ENCODE measurements at regions not wholly inside any gene's neighbourhood (a gene's known extent, or its start where the extent isn't known, plus 50 kb on each side); places are given as distances from the start of the nearest gene placed in this dataset.

DNA sequence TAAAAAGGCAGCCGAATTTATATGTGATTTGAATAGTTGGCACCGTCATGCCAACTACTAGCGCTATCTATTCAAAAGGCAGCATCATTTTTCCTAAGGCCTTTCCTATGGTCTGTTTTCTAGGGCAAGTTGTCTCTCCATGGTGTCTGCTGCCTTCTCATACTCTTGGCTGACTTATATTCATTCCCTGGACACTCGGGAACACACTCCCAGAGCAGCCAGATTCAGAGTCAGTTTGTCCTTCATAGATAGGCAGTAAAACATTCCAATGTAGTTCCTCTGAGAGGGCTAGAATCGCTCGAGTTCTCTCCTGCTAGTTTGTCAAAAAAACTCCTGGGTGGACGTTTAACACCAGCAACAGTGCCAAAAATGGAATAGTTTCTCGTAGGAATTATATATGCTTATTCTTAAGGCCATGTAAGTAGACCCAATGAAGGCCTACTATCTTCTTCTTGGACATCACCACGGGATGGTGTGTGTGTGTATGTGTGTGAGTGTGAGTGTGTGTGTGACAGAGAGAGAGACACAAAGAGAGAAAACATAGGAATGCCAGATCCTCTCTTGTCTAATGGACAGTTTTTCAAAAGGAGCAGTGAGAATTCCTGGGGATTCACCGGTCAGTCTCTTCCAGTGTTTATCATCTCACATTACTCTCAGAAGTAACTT lies 129.3 kb upstream of the CTAGE1 start:
- no peak for ATAC-seq
- H3K9me3 Mint-ChIP-seq: peaks cover 3% of the 10 kb centered on the region
- no peak overlapping the region for H3K4me3 Mint-ChIP-seq
- H3K27ac Mint-ChIP-seq: no peak overlapping the region
- H3K36me3 Mint-ChIP-seq: no peaks in the 10 kb centered on the region
- no peaks in the 10 kb centered on the region for H3K4me1 Mint-ChIP-seq
- no peaks in the 10 kb centered on the region for H3K27me3 Mint-ChIP-seq

DNA sequence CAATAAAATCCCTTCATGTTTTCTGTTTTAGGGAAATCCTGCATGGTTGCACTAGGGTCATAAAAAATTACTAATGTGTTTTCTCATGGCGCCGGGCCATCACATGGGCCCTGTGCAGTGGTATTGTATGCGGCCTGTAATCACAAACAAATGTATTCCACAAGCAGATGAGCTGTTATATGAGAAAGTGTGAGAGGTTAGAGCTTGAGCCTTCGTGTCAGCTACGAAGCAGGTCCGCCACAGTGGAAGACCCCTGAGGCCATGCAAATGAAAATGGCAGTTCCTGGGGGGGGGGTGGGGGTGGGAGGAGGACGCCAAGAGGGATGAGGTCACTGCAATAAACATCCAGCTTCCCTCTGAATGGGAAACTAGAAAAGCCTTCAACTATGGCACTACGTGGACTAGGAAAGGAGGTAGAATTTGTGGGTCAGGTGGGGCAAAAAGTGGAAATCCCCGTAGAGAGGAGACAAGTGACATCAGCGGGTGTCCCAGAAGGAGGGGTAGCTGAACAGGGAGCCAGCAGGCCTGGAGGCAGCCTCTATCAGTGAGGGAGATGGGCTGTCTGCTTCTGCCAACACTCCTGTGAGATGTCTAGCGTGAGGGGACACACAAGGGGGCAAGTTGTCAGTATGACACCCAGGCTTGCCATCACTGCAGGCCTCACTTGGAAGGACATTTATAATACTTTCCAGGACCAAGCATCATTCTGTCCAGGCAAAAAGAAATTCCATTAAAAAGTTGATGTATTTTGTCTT lies 130.3 kb upstream of the CTAGE1 start:
- H3K4me3 Mint-ChIP-seq: no peak overlapping the region

DNA sequence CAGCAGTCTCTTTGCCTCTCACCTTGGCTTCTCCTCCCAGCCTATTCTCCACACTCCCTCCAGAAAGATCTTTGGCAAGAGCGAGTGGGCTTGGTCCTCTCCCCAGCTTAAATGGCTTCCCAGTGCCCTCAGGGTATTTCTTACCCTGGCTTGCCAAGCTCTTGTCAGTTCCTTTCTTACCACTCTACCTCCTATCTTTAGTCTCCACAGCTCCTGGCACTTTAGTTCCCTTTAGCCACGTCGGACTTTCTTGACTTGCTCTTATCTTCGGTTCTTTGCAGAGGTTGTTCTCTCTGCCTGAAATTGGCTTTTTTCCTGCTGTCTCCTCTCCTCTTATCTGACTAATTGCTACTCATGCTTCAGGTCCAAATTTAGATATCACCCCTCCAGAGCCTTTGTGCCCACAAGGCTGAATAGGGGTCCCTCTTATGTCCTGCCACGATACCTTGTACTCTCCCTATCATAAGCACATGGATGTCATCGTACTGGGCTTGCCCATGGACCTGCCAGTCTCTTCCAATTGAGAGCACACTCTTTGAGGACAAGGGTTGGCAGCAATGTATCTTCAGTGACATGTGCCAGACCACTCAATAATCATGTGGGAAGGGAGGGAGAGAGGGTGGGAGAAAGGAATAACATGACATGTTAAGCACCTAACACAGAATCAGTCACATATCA lies 131.7 kb upstream of the CTAGE1 start:
- Mint-ChIP-seq H3K4me1 (no peaks in the 10 kb centered on the region), H3K27ac (no peak overlapping the region), H3K36me3 (no peaks in the 10 kb centered on the region), H3K4me3 (no peak overlapping the region), H3K9me3 (peaks cover 3% of the 10 kb centered on the region), H3K27me3 (no peaks in the 10 kb centered on the region)
- no peak for ATAC-seq

More for the DNA sequence above, 130.3 kb upstream of the CTAGE1 start:
- H3K27ac Mint-ChIP-seq: no peak overlapping the region
- H3K4me1 Mint-ChIP-seq: no peaks in the 10 kb centered on the region
- H3K36me3 Mint-ChIP-seq: no peaks in the 10 kb centered on the region
- peaks cover 3% of the 10 kb centered on the region for H3K9me3 Mint-ChIP-seq
- ATAC-seq: no peak
- no peaks in the 10 kb centered on the region for H3K27me3 Mint-ChIP-seq

DNA sequence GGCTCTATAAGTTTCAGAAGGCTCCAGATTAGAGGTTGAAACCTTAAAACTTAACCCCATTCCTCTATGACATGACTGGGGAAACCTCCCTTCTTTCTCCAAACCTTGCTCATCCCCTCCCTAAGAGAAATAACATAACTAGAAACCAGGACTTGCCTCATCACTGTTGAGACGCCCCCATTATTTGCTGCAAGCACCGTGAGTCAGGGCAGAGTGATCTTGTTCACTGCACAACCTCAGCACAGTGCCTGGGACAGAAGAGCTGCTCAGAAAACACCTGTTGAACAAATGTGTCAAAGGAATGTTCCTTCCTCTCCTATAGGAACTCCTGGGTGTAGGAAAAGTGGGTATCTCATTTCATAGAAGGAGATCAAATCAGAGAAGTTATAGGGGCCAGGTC lies 132.7 kb upstream of the CTAGE1 start:
- no peak overlapping the region for H3K27ac Mint-ChIP-seq
- H3K4me1 Mint-ChIP-seq: no peaks in the 10 kb centered on the region
- no peaks in the 10 kb centered on the region for H3K36me3 Mint-ChIP-seq

DNA sequence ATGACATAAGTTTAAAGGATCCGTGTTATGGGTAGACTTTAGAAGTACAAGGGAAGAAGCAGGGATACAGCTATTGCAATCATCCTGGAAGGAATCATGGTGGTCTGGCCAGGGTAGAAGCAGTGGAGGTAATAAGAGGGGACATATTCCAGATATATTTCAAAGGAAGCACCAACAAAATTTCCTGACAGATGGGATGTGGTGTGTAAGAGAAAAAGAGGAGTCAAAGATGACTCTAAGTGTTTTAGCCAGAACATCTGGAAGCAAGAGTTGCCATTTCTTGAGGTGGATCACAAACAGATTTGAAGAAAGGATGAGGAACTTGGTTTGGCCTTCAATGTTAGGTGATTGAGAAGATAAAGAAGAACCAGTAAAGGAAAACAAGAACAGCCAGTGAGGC lies 133.1 kb upstream of the CTAGE1 start:
- Mint-ChIP-seq H3K9me3 (peaks cover 3% of the 10 kb centered on the region), H3K4me1 (no peaks in the 10 kb centered on the region), H3K27ac (no peak overlapping the region), H3K36me3 (no peaks in the 10 kb centered on the region), H3K27me3 (no peaks in the 10 kb centered on the region), H3K4me3 (no peak overlapping the region)
- no peak for ATAC-seq

More for the DNA sequence above, 132.7 kb upstream of the CTAGE1 start:
- Mint-ChIP-seq H3K4me3 (no peak overlapping the region), H3K9me3 (peaks cover 3% of the 10 kb centered on the region), H3K27me3 (no peaks in the 10 kb centered on the region)
- ATAC-seq: no peak

DNA sequence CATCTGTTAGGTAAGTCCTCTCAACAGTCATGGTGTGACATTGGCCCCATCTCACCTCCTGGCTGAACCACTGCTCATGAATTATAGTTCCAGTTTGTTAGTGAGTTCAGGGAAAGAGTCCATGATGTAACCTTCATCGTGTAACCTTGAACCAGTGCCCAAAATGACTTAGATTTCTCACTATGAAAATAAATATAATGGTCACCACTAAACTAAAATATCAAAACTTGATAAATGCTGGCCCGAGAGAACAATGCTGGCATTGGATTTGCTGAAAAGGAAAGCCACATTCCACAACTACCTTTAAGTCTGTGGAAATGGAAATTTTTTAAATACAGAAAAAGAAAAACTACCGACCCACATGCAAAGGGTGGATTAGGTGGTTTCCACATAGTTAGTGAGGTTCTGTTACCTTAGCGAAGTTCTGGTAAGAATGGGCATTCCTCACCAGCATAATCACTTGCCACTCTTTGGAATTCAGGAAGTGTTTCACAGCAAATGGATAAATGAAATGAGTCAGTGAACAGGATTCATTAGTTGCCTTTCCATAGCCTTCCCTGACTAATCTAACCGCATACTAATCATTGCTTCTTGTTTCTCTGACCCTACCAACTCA lies 133.9 kb upstream of the CTAGE1 start:
- no peaks in the 10 kb centered on the region for H3K4me1 Mint-ChIP-seq
- no peak overlapping the region for H3K4me3 Mint-ChIP-seq
- H3K27ac Mint-ChIP-seq: no peak overlapping the region
- no peaks in the 10 kb centered on the region for H3K36me3 Mint-ChIP-seq
- peaks cover 3% of the 10 kb centered on the region for H3K27me3 Mint-ChIP-seq
- ATAC-seq: no peak
- H3K9me3 Mint-ChIP-seq: peaks cover 3% of the 10 kb centered on the region

DNA sequence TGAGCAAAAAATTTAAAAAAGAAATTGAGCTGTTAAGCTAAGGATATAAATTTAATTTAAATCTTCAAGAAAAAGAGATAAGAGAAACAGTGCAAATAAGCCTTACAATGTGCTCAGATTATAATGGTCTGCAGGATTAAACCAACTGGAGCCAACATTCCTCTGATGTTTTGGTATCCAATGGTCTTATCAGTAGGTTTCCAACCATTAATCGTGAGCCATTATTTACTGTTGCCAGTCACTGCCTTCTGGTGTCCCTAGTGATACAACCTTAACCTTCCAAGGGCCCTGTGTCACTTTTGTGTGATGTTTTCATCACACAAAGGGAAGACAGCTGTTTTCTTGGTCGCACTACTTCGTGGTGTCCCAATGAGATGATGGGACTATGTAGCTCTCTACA lies 134.5 kb upstream of the CTAGE1 start:
- no peak overlapping the region for H3K27ac Mint-ChIP-seq
- H3K4me1 Mint-ChIP-seq: no peaks in the 10 kb centered on the region
- H3K9me3 Mint-ChIP-seq: peaks cover under 1% of the 10 kb centered on the region
- no peak for ATAC-seq
- peaks cover 9% of the 10 kb centered on the region for H3K27me3 Mint-ChIP-seq
- H3K36me3 Mint-ChIP-seq: no peaks in the 10 kb centered on the region
- H3K4me3 Mint-ChIP-seq: no peak overlapping the region

DNA sequence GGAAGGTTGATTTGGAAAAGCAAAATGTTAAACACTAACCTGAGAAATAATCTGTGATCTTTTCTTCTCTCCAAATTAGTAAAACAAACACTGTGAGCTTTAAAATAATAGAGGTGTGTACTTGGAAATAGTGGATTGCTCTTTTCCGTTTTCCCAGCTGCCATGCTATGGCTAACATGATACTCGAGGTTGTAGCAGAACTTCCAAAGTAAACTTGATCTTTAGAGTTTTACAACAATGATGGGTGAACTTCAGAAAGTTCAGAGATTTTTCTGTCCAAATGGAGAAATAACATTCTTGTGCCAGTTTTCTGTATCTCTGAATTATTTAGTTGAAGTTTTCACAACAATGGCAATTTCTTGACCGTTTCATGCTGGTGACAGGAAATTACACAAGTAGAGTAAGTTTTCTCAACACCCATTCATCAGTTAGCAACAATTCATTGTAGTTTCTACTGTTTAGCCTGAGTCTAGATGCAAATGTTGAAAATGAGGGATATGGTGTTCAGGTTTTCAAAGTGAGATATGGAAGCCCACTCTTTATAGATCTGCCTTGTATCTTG lies 135.3 kb upstream of the CTAGE1 start:
- Mint-ChIP-seq H3K9me3 (no peaks in the 10 kb centered on the region), H3K36me3 (no peaks in the 10 kb centered on the region), H3K4me1 (no peaks in the 10 kb centered on the region), H3K27me3 (peaks cover 17% of the 10 kb centered on the region), H3K4me3 (no peak overlapping the region), H3K27ac (no peak overlapping the region)
- ATAC-seq: no peak

DNA sequence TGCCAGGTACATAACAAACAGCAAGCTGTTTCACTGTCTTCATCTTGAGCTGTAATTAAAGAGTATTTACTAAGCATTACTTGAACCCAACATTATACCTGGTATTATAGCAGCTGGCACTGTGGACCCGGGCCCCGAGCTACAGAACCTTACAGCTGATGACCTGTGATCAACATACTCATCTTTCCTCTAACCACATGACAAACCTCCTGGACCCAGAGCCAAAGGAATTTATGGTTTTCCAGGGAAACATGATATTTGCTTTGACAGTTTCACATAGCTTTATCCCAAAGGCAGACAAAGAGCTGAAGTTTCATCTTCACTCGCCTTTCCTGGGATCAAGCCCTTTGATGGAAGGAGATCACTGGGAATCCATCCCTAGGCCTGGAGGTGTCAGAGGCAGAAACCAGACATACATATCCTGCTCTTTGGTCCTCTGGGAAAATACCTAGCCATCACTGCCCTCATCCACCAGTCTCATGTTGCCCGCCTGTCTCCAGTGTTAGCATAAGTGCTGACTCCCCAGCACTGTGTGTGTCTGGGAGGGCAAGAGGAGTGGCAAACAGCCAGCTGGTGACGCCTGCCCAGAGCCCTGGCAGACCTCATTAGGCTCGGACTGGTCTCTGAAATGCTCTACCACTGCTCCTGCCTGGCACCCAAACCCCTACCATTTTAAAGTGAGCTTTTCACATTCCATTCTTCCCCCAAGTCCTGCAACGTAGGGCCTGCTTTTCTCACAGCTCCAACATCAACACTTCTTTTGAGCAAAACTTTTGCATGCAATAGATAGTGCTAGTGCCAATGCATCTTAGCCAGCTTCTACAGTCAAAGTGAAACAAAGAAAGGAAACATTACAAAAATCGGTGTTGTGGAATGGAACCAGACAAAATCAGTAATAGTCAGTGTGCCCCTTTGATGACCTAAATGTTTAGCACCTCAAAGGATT lies 138.8 kb upstream of the CTAGE1 start:
- Mint-ChIP-seq H3K9me3 (no peaks in the 10 kb centered on the region), H3K4me1 (peaks cover 5% of the 10 kb centered on the region), H3K27ac (no peak overlapping the region), H3K36me3 (no peaks in the 10 kb centered on the region), H3K4me3 (no peak overlapping the region), H3K27me3 (peaks cover 45% of the 10 kb centered on the region)
- no peak for ATAC-seq

DNA sequence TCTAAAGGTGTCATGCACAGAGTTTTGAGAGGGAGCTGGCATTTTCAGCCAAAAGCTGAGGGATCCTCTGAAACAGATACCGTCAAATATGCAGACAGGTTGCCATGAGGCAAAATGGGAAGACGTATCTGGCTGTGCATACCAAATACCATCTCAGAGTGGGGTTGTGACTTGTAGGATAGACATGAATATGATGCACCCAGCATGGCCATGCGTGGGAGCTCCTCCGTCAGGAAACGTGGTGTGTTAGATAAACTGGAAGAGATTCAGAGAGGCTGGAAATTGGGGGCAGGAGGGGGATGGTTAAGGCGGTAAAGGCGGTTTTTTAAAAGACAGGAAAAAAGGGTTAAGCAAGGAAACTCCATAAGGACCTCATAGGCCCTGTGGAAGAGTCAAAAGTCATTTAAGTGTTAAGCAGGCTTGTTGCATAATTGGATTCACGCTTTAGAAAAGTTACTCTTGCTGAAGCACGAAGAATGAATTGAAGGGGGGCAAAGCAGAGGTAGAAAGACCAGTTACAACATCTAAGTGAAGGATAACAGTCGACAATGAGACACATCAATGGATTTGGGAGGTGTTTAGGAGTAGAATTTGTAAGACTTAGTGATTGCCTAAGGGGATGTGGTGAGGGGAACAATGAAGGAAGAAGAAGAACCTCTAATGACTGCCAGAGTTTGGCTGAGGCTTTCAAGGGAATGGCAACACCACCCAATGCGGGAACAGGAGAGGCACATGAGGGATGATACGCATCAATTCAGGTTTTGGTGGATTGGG lies 139.6 kb upstream of the CTAGE1 start:
- no peaks in the 10 kb centered on the region for H3K36me3 Mint-ChIP-seq
- no peak overlapping the region for H3K4me3 Mint-ChIP-seq
- peaks cover 45% of the 10 kb centered on the region for H3K27me3 Mint-ChIP-seq
- no peaks in the 10 kb centered on the region for H3K9me3 Mint-ChIP-seq
- ATAC-seq: no peak
- no peak overlapping the region for H3K27ac Mint-ChIP-seq
- peaks cover 5% of the 10 kb centered on the region for H3K4me1 Mint-ChIP-seq

DNA sequence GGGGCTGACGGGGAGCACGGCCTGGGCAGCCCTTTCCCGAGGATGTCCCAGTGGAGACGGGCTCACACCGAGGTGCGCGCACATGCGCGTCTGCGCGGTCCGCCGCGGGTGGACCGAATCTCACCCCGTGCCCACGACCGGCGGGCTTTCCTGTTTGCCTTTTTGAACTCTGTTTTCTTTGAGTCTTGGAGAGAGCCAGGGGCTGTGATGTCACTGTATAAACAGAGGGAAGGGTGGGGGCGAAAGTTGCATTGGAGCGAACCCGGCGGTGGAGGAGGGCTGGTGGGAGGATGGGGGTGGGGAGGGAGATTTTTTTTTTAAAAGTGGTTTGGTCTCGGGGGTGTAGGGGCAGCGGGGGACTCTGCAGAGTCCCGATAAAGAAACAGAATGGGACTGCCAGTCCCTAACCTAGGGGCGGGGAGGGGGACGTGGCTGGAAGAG lies 141.2 kb upstream of the CTAGE1 start:
- no peaks in the 10 kb centered on the region for H3K36me3 Mint-ChIP-seq
- no peaks in the 10 kb centered on the region for H3K9me3 Mint-ChIP-seq
- peaks cover 45% of the 10 kb centered on the region for H3K27me3 Mint-ChIP-seq
- peaks cover 5% of the 10 kb centered on the region for H3K4me1 Mint-ChIP-seq
- H3K4me3 Mint-ChIP-seq: no peak overlapping the region
- no peak overlapping the region for H3K27ac Mint-ChIP-seq
- no peak for ATAC-seq

DNA sequence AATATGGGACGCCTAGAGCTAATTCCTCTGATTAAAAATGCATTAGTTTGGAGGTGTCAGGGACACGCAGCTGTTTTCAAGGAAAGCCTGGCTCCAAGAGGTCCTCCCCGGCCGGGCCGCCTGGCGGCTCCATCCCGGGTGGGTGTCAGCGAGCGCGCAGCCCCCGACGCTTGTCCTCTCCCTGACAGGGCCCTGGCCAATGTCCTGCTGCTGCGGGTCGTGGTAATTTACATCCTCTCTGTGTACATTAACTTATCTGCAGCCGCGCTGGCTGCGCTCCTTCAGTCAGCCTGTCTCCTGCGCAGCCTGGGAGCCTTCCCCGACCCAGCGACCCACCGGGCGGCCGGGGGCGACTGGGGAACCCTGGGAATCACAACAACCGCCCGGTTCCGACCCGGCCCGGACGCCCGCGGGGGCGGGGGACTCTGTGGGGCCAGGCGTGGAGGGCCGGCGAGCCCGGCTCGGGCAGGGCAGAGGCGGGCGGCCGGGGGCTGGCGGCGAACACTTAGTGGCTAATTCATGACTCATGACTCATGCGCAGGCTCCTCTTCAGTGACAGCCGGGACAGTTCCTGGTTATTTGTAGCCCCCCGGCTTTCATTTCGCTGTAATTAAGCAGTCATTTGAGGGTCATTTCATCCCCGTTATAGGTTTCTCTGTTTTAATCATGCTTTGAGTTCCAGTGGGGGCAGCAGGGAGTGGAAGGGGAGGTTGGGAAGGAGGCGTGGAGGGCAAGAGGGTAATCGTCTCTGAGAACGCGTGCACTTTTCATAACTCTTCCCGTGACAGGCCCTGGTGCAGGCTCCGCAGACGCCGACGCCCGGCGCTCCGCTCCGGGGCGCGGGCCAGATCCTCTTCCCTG lies 141.9 kb upstream of the CTAGE1 start:
- Mint-ChIP-seq H3K36me3 (no peaks in the 10 kb centered on the region), H3K27me3 (peaks cover 45% of the 10 kb centered on the region), H3K27ac (no peak overlapping the region), H3K4me1 (peaks cover 5% of the 10 kb centered on the region), H3K4me3 (no peak overlapping the region), H3K9me3 (no peaks in the 10 kb centered on the region)
- ATAC-seq: no peak

DNA sequence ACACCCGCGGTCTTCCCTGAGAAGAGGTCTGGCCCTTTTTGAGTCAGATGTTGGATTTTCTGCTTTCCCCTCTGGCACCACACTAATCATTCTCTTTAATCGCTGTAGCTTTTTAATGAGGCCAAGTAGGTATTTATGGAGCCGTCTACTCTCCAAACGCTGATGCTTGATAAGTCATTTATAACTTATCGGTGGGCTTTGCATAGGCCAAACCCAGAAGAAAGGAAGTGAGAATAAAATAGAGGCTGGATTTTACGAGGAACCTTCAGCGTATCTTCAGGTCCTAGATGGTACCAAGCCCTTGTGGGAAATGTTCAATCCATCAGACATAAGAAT lies 142.5 kb upstream of the CTAGE1 start:
- Mint-ChIP-seq H3K9me3 (no peaks in the 10 kb centered on the region), H3K27ac (no peak overlapping the region), H3K27me3 (peaks cover 45% of the 10 kb centered on the region), H3K4me3 (no peak overlapping the region), H3K4me1 (peaks cover 5% of the 10 kb centered on the region), H3K36me3 (no peaks in the 10 kb centered on the region)
- no peak for ATAC-seq
